ENCODE measurements at regions not wholly inside any gene's neighbourhood (a gene's known extent, or its start where the extent isn't known, plus 50 kb on each side); places are given as distances from the start of the nearest gene placed in this dataset.

- TF ChIP-seq, protein P1, sequence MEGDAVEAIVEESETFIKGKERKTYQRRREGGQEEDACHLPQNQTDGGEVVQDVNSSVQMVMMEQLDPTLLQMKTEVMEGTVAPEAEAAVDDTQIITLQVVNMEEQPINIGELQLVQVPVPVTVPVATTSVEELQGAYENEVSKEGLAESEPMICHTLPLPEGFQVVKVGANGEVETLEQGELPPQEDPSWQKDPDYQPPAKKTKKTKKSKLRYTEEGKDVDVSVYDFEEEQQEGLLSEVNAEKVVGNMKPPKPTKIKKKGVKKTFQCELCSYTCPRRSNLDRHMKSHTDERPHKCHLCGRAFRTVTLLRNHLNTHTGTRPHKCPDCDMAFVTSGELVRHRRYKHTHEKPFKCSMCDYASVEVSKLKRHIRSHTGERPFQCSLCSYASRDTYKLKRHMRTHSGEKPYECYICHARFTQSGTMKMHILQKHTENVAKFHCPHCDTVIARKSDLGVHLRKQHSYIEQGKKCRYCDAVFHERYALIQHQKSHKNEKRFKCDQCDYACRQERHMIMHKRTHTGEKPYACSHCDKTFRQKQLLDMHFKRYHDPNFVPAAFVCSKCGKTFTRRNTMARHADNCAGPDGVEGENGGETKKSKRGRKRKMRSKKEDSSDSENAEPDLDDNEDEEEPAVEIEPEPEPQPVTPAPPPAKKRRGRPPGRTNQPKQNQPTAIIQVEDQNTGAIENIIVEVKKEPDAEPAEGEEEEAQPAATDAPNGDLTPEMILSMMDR (IDR thresholded peaks at IDR 0.05) = no peak
- TF ChIP-seq POLR2AphosphoS5 (IDR thresholded peaks at IDR 0.05) = no peak
- no peak for TF ChIP-seq POLR2A (IDR thresholded peaks at IDR 0.05)
Observed at GRCh38 chr2:38461470-38461869, 84.4 kb upstream of the ATL2 start.

All from suprapubic skin (tissue), 4 donors.